Activated B cell treated with CpG ODN at 0.5 μM for 24 hours (primary cell): ENCODE measurements at regions not wholly inside any gene's neighbourhood (a gene's known extent, or its start where the extent isn't known, plus 50 kb on each side); places are given as distances from the start of the nearest gene placed in this dataset.

Source experiments
- ATAC-seq: fragments of 200-7000 bp; cut with Tn5 transposase; one replicate; pipeline ENCODE4 v1.10.0; 2021; ENCODE audit warnings: low read depth, mild to moderate bottlenecking, moderate library complexity
- CTCF ChIA-PET: fragments of 350-600 bp; sonication (Branson Sonifier 250); formaldehyde crosslinking; loops from one replicate; lab custom pipeline; 2021; ENCODE audit warnings: antibody characterized with exemption; lab: Charles Lee
- POLR2A ChIA-PET: fragments of 350-600 bp; sonication (Branson Sonifier 250); formaldehyde crosslinking; loops from one replicate; lab custom pipeline; 2021; ENCODE audit warnings: antibody characterized with exemption; lab: Charles Lee
- DNase-seq: peaks from one replicate; pipeline ENCODE4 v3.0.0; 2022
- H3K27ac Mint-ChIP-seq: one replicate; pipeline ENCODE4 v1.8.0; 2020; ENCODE audit warnings: mixed read lengths
- H3K27me3 Mint-ChIP-seq: one replicate; pipeline ENCODE4 v1.8.0; 2021; ENCODE audit warnings: mixed read lengths
- H3K36me3 Mint-ChIP-seq: one replicate; pipeline ENCODE4 v1.8.0; 2021; ENCODE audit warnings: low read depth, mixed read lengths
- H3K4me1 Mint-ChIP-seq: one replicate; pipeline ENCODE4 v1.8.0; 2021; ENCODE audit warnings: mixed read lengths
- H3K4me3 Mint-ChIP-seq: one replicate; pipeline ENCODE4 v1.8.0; 2020; ENCODE audit warnings: mild to moderate bottlenecking, mixed read lengths
- H3K9me3 Mint-ChIP-seq: one replicate; pipeline ENCODE4 v1.8.0; 2020; ENCODE audit warnings: mixed read lengths
- CTCF ChIP-seq: fragments of 200-600 bp; IDR thresholded peaks from one replicate; pipeline ENCODE4 v1.8.0; 2022; ENCODE audit warnings: antibody characterized with exemption, mild to moderate bottlenecking
- intact Hi-C: fragments of 100-400 bp; cut with micrococcal nuclease; formaldehyde crosslinking; loops from one replicate; pipeline ENCODE4 v1.15.1; 2024

- DNase-seq (no peak), ATAC-seq (no peak)
- Mint-ChIP-seq H3K9me3 (peaks cover 10% of the 10 kb centered on the region), H3K4me1 (no peaks in the 10 kb centered on the region), H3K27ac (no peak overlapping the region), H3K4me3 (no peak overlapping the region), H3K27me3 (peaks cover 10% of the 10 kb centered on the region), H3K36me3 (no peaks in the 10 kb centered on the region)
- intact Hi-C loops = no loop called here
- ChIA-PET CTCF (no interaction called here), POLR2A (no interaction called here)
- TF ChIP-seq CTCF = no peak
These were observed 56.5 kb upstream of the EEPD1 start for GRCh38 chr7:36096460-36097095.

GRCh38 chr7:36098096-36098495 is 55.0 kb upstream of the EEPD1 start:
- TF ChIP-seq CTCF = no peak
- intact Hi-C loops = no loop called here
- CTCF ChIA-PET = no interaction called here

GRCh38 chr7:36100226-36100625 is 52.8 kb upstream of the EEPD1 start:
- TF ChIP-seq CTCF = no peak
- peaks cover 10% of the 10 kb centered on the region for H3K9me3 Mint-ChIP-seq
- ATAC-seq (no peak), DNase-seq (no peak)
- no peaks in the 10 kb centered on the region for H3K36me3 Mint-ChIP-seq
- no peak overlapping the region for H3K27ac Mint-ChIP-seq
- H3K4me3 Mint-ChIP-seq = no peak overlapping the region
- H3K27me3 Mint-ChIP-seq = peaks cover 9% of the 10 kb centered on the region
- H3K4me1 Mint-ChIP-seq = no peaks in the 10 kb centered on the region
- POLR2A ChIA-PET = no interaction called here
- CTCF ChIA-PET = no interaction called here
- intact Hi-C loops = no loop called here

More at GRCh38 chr7:36098096-36098495, 55.0 kb upstream of the EEPD1 start:
- DNase-seq (no peak), ATAC-seq (no peak)
- Mint-ChIP-seq H3K27ac (no peak overlapping the region), H3K27me3 (peaks cover 10% of the 10 kb centered on the region), H3K36me3 (no peaks in the 10 kb centered on the region), H3K4me1 (no peaks in the 10 kb centered on the region), H3K9me3 (peaks cover 10% of the 10 kb centered on the region), H3K4me3 (no peak overlapping the region)
- POLR2A ChIA-PET = no interaction called here

- Mint-ChIP-seq H3K4me3 (no peak overlapping the region), H3K4me1 (no peaks in the 10 kb centered on the region), H3K36me3 (no peaks in the 10 kb centered on the region), H3K27ac (no peak overlapping the region), H3K27me3 (peaks cover 6% of the 10 kb centered on the region), H3K9me3 (peaks cover 10% of the 10 kb centered on the region)
- POLR2A ChIA-PET = no interaction called here
- CTCF ChIA-PET = no interaction called here
- intact Hi-C loops = no loop called here
- no peak for TF ChIP-seq CTCF
- ATAC-seq (no peak), DNase-seq (no peak)
These were observed 52.4 kb upstream of the EEPD1 start for GRCh38 chr7:36100634-36101033.
